Suprapubic skin (tissue), 4 donors: ENCODE measurements at regions not wholly inside any gene's neighbourhood (a gene's known extent, or its start where the extent isn't known, plus 50 kb on each side); places are given as distances from the start of the nearest gene placed in this dataset.

Source experiments
- CTCF ChIP-seq, 2 donors: fragments of 200-600 bp in 1 of 2; fragments of 450-650 bp in 1 of 2; sonication (generic) in 1 of 2; IDR thresholded peaks; one replicate each; pipeline ENCODE4 v1.5.1; 2016 to 2019; ENCODE audit warnings: antibody characterized with exemption in 2 of 2, mild to moderate bottlenecking in 1 of 2, moderate library complexity in 1 of 2
- EP300 ChIP-seq: sonication (generic); formaldehyde crosslinking; IDR thresholded peaks from one replicate; pipeline ENCODE4 v1.6.1; 2017; ENCODE audit warnings: antibody characterized with exemption
- POLR2A ChIP-seq, 2 donors: fragments of 450-650 bp; IDR thresholded peaks; one replicate each; pipeline ENCODE4 v1.6.1; 2017; ENCODE audit warnings: antibody characterized with exemption in 2 of 2, mild to moderate bottlenecking in 2 of 2, moderate library complexity in 2 of 2
- POLR2AphosphoS5 ChIP-seq, 3 donors: sonication (generic); formaldehyde crosslinking; IDR thresholded peaks; one replicate each; pipeline ENCODE4 v1.6.1; 2017; ENCODE audit warnings: antibody characterized with exemption in 3 of 3

- TF ChIP-seq CTCF (IDR thresholded peaks at IDR 0.05) (no peak), EP300 (no peak), POLR2A (IDR thresholded peaks at IDR 0.05) (no peak), POLR2AphosphoS5 (IDR thresholded peaks at IDR 0.05) (no peak)
Observed at GRCh38 chr12:11978726-11979384, 91.9 kb upstream of the BCL2L14 start.
